ENCODE measurements at regions not wholly inside any gene's neighbourhood (a gene's known extent, or its start where the extent isn't known, plus 50 kb on each side); places are given as distances from the start of the nearest gene placed in this dataset.

DNA sequence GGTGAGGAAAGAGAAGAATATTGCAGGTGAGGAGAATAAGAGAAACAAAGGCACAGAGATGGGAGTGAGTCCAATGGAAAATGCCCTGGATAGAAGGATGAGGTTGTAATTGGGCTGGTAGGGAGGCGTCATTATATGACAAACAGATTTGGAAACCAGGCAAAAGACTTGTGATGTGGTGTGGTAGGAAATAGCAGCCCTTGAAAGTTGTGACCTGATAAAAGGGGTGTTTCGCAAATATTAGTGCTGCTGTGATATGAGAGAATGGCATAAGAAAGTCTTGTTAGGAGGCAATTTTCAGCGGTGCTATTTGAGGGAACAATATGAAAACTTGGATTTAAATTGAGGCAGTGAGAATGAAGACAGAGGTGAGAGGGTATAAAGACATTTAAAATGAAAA is 217.5 kb upstream of the ACTBL2 start:
- TF ChIP-seq, protein P1, sequence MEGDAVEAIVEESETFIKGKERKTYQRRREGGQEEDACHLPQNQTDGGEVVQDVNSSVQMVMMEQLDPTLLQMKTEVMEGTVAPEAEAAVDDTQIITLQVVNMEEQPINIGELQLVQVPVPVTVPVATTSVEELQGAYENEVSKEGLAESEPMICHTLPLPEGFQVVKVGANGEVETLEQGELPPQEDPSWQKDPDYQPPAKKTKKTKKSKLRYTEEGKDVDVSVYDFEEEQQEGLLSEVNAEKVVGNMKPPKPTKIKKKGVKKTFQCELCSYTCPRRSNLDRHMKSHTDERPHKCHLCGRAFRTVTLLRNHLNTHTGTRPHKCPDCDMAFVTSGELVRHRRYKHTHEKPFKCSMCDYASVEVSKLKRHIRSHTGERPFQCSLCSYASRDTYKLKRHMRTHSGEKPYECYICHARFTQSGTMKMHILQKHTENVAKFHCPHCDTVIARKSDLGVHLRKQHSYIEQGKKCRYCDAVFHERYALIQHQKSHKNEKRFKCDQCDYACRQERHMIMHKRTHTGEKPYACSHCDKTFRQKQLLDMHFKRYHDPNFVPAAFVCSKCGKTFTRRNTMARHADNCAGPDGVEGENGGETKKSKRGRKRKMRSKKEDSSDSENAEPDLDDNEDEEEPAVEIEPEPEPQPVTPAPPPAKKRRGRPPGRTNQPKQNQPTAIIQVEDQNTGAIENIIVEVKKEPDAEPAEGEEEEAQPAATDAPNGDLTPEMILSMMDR (IDR thresholded peaks at IDR 0.05), result no peak
- TF ChIP-seq POLR2A (IDR thresholded peaks at IDR 0.05), result no peak

All from lower leg skin (tissue), 3 donors.